ENCODE measurements at regions not wholly inside any gene's neighbourhood (a gene's known extent, or its start where the extent isn't known, plus 50 kb on each side); places are given as distances from the start of the nearest gene placed in this dataset.

- TF ChIP-seq CTCF (IDR thresholded peaks at IDR 0.05) (no peak), ZFX (IDR thresholded peaks at IDR 0.05; ENCODE audit: borderline replicate concordance) (no peak)
Measured at GRCh38 chr10:78413076-78414055, 379.7 kb downstream of the RPS24 start.

Measured in 22Rv1 (cell line).